ENCODE measurements at regions not wholly inside any gene's neighbourhood (a gene's known extent, or its start where the extent isn't known, plus 50 kb on each side); places are given as distances from the start of the nearest gene placed in this dataset.

DNA sequence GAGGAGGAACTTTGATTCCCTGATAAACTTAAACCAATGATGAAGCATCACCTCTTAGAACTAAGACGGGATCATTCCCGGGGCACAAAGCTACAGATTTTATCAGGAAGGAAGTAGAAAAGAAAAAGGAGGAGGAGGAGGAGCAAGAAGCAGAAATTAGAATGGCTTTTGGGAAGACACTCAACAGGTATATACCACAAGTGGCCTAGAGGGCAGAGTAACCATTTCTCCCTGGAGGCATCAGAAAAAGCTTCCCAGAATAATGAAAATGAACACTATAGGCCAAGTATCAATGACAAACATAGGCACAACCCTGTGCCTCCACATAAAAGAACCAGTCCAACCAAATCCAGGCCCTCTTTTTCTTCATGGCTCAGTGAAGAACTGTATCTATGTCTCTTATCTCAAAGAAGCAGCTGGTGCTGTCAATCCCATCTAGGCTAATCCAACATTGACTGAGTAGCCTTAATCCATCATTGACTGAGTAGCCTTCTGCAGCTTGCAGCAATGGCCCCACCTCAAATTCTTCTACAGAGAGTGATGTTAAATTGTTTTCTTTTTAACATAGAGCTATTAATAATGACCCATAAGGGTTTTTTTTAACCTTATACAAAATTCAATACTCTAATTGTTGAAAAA is 178.8 kb upstream of the KIF2A start:
- DNase-seq: no peak

DNA sequence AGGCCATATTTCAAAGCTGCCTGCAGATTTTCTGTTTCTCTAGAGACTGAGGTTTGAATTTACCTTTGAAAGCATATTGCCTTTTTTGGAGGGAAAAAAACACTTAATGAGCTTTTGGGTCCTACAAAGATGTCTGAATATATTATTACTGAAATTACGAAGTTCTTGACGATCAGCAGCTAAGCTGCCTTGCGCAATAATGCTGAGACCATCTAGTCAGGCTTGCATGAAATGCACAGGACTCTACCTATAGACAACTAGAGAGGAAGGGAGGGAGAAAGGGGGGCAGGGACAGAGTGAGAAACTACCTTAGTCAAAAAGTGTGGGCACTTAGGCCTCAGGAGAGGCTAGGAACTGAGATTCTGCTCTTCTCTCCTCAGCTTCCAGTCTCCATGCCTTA is 175.9 kb upstream of the KIF2A start:
- no peak for DNase-seq

DNA sequence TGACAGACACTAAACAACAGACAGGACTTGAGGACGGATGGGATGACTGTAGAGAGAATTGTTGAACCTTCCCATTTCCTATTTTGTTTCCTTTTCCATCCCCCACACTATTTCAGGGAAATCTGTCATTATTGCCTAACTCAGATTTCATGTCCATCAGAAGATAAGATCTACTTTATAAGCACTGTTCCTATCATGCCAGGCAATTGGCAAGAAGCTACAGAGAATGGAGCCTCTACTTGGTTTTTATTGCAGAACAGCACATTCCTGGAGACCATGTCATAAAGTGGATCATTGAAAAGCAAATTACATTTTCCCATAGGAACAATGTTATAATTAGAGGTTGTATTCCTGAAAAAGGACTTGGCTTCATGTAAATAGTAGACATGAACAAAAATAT is 173.7 kb upstream of the KIF2A start:
- DNase-seq: no peak

DNA sequence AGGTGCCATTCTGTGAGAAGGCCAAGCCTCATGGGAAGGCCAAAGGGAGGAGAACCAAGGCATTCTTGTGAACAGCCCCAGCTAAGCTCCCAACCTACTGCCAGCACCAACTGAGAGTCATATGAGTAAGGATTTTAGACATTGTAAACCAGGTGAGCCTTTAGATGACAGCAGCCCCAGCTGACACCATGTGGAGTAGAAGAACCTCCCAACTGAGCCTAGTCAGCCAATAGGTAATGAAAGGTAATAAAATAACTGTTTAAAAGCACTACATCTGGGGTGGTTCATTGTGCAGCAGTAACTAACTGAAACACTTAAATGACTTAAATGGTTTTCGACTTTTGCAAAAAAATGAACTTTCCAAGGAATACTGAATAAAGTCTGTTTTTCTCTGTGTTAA is 172.6 kb upstream of the KIF2A start:
- no peak for DNase-seq

DNA sequence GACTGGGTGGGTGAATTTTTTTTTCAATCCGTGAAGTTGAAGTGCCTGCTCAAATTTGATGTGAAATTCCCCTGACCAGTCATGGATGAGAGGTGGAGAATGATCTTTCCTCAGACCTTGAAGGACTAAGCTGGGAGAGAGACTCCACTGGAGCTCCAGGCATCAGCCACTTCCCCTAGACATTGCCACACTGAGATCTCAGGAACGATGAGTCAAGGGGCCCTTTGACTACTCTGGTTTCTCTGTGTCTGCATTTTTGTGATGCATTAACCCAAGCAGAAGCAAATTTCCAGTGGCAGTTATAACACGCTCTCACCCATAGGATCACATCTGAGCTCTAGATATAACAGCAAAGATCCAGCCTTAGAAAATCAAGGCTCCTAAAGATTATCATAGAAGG is 171.2 kb upstream of the KIF2A start:
- DNase-seq: no peak

DNA sequence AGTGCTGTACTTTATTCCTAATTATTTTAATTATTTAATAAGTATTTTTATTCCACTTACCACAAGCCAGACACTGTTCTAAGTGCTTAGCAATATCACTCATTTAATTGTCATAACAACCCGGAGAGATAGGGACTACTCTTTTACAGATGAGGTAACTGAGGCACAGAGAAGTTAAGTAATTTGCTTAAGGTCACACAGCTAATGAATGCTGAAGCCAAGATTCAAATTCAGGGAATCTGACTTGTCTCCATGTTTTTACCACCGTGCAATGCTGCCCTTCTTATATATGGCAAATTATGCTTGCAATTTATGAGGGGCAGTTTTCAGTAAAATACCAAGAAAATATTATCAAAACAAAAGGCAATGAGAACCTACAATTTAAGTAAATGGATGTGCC is 168.4 kb upstream of the KIF2A start:
- no peak for DNase-seq

DNA sequence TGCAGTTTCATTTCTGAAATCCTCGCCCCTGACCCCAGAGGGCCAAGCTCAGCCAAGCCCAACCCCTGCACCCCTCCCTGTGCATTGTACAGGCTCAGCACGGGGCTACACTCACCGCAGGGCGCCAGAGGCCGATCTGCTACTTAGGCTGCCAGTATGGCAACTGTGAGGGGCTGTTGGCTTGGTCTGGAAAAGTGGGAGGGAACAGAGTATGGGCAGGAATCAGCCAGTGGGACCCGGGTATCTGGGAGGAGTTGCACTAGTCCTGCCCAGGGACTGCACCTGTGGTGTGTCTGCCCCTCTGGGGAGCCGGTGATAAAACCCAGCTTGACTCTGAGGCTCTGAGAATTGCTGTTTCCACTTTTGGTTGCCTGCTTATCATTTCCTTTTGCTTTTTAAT is 167.4 kb upstream of the KIF2A start:
- no peak for DNase-seq

DNA sequence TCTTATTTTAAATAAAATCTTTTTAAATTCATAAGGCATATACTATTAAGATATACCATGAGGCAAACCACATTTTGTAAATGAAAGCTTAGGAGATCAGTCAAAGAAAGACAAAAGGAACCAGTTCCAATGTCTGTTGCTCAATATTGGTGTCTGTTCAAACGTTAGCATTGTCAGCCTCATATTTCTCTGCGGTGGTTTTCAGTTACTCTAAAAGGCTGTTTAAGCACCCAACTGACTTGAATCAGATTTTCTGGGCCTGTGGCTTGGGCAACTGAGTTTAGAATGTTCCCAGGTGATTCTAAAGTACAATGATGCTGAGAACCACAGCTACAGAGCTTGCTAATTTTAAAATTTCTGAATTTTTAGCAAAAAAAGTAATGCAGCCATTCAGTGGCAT is 166.3 kb upstream of the KIF2A start:
- no peak for DNase-seq

DNA sequence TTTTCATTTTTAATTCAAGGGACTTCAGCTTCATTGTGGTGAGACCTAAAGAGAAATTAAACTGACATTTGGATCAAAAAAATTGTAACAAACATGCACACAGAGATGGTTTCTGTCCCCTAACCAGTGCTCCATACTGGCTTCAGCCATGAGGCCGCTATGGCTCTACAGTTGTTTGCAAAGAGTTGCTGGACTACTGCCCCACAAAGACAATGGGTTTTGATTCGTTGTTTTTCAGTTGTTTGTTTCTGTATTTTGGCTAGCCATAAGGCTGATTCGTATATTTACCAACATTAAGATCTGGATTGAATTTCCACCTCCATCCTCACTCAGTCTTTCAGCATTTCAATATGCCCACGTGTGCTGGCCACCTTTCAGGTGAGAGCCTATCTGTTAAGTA is 163.7 kb upstream of the KIF2A start:
- DNase-seq: no peak

DNA sequence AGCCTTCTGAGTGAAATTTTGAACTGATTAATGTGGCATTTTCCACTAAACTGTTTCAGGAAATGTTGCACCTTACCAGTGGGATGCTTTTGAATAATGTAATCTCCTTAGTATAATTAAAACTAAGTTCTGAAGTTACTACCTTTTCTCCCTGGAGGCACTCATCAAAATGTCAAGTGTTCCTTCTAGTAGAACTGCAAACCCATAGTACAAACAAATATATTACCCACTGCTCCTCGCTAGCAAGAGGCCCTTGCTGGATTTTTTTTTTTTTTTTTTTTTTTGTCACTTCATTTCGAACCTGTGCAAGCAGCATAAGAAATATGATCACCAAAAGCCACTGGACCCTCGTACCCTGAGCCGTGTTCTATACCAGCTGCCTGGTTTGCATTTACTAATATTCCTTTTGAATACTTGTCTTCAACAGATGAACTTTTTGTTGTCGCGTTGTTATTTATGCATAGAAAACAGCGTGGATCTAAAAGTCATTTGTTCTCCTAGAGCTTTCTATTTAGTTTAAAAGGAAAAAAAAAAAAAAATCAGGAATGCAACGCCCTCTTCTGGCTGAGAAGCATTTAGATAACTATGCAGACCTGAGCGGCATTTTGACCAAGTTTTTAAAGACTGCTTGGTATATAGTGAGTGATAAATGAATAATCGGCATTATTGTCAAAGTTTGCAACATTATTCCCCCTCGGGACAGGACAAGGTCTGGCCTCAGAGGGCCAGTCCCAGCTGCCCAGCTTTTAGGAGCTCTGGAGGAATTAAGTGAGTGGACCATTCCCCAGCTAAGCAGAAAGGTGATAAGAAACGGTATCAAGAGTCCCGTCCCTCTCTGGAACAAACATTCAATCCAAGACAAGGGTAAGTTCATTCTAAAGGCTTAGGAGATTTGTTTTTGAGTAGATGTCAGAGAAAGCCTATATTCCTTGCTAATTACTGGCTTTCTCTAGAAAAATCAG is 162.5 kb upstream of the KIF2A start:
- DNase-seq: no peak

DNA sequence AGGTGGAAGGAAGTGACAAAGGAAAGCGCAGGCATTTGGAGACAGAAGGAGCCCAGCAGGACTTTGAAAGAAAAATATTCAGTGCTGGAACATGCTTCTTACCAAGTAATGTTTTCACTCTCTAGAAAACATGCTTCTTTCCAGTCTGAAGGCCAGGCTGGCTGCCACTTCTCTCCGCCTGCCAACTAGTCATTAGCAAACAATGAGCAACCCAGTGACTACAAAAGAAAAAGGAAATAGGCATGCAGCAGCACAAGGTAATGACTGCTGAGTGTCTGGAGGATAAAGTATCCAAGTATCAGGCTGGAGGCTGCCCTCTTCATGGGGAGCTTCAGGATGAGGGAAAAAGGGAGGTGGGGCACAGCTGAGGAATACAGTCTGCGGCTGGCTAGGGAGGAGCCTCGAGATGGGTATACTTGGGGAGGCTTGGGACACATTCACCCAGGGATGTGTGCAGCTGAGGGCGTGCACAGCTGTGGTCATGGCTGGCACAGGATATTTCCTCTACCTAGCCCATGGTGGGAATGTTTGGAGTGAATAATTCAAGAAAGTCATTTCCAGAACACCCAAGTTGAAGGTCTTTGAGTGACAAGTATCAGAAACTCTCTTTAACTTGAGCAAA is 161.5 kb upstream of the KIF2A start:
- DNase-seq: peak; percentile 31

DNA sequence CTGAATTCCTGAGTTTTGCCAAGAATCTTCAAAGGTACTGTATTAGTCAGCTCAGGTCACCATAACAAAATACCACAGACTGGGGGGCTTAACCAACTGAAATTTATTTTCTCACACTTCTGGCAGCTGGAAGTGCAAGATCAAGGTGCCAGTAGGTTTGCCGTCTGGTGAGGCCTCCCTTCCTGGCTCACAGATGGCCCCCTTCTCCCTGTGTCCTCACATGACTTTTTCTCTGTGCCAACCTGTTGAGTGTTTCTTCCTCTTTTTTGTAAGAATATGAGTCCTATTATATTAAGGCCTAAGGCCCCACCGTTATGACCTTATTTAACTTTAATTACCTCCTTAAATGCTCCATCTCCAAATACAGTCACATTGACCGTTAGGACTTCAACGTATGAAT is 156.1 kb upstream of the KIF2A start:
- DNase-seq: no peak

DNA sequence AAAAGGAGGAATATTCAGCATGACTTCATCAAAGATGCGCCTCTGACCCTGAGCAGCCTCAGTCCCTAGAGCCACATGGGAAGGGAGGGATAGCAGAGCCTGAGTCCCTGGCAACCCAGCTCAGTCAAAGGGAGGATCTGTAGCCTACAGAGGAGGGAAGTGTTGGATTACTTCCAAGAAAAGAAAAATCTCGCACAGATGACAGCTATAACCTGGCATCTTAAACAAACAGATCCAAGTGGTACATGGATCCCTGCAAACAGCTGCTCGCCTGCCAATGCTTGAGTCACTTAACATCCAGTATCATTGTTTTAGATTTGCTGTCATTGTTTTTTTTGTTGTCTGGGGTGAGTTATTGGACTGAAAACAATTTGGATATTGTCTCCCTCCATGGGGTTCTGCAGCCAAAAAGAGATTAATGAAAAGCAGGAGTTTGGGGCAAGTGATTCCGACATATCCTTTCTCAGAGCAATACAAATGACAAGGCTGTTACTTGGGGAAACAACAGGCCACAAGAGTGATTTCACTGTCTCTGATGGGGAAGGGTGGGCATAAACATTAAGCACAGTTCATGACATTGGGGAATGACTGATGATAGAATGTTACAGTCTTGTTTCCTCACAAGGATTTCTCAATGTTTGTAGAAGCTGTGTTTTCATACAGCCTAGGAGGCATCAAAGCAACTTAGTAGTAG is 153.5 kb upstream of the KIF2A start:
- peak; percentile 9 for DNase-seq

DNA sequence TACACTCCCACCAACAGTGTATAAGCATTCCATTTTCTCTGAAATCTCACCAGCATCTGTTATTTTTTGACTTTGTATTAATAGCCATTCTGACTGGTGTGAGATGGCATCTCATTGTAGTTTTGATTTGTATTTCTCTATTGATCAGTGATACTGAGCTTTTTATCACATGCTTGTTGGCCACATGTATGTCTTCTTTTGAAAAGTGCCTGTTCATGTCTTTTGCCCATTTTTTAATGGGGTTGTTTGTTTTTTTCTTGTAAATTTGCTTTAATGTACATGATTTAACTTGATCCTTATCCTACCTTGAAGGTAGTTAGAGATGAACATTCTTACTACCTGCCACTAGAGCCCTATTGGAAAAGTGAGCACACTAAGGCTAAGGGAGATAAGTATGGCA is 151.2 kb upstream of the KIF2A start:
- no peak for DNase-seq

DNA sequence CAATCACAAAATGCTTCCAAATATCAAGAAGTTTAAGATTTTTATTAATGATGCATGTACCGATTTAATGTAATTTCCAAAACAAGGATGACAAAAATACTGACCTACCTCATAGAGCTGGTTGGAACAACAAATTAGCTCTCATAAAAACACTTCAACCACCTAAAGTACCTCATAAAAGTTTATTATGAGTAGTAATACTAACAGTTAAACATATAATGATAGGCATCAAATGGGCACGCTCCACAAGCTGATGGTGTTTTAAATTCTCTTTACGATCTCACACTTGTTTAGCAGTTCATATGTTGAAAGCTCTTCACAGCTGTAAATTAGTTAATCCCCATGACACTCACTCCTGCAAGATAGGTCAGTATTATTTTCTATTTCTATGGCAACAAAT is 150.0 kb upstream of the KIF2A start:
- DNase-seq: no peak

DNA sequence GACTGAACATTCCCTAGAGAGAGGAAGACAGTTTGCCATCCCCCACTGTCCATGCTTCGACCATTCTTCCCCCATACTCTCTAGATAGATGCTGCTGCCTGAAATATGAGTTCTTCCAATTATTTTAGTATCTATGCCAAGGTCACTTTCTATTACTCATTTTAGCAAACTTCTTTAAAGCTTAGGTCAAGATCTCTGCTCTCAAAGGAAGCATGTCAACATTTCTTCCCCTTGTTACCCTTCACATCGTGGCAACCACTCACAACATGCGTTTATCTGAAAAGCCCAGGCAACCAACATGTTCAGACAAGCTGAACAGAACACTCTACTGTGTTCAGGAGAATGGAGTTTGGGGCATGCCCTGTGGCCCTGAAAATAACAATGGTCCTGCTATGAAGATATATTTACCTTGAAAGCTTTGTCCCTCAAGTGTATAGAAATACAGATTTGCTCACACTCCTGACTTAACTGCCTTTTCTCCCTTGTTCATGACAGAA is 138.4 kb upstream of the KIF2A start:
- peak; percentile 11 for DNase-seq

DNA sequence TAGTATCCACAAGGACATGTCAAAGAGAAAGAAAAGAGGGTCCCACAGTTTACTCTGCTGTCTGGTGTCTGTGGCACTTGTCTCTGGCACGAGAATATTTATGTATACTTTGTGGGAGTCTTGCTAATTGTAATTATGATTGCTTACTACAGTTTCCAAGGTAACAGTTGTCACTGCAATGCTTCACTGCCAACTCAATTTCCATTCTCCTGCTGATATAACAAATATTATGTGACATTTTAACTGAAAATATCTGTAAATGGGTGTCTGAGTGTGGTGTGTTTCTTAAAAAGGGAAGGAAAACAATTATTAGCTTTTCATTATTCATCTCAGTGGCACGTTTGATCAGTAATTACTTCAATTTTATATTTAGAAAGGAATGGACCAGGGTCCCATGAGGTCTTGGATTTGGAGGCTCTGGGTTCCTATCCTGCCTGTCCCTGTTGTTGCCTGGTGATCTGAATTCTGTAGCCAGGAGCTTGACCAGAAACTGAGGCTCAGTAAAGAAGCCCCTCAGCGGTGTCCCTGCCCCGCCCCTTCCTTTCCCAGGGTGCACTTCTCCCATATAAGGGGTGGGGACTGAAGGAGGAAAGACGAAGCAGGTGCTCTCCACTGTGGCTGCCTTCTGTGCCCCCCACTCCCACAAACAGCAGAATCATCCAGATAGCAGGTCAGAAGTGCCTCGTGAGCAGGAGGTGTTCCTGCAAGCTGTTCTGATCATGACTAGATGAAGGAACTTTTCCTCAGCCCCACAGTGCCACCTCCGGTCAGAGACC is 137.3 kb upstream of the KIF2A start:
- peak; percentile 9 for DNase-seq

DNA sequence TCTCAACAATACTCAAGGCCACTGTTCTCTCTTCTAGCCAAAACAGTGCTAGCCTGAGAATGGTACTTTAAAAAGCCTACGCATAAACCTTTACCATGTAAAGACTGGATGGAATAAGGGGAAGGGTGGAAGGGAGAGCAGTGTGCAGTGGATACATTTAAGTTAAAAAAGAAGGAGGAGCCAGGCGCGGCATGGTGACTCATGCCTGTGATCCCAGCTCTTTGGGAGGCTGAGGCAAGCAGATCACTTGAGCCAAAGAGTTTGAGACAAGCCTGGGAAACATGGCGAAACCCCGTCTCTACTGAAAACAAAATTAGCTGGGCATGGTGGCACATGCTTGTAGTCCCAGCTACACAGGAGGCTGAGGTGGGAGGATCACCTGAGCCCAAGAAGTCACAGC is 127.7 kb upstream of the KIF2A start:
- DNase-seq: no peak

DNA sequence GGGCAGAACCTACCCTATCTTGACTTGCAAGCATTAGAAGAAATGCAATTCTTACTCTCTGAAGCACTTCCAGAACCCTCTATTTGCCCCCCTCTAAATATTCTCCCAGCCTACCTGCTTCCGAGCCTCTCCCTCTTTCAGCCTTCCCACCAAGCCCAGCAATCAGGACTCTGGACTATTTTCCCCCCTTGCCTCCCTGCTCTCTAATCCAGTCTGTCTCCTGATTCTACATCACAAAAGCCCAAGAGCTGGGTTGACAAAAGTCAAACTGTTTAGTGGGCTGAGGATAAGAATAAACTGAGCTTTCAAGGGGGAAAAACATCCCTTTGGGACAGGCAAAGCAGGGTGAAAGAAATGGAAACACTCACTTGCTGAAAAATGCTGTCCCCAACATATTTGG is 123.2 kb upstream of the KIF2A start:
- no peak for DNase-seq

DNA sequence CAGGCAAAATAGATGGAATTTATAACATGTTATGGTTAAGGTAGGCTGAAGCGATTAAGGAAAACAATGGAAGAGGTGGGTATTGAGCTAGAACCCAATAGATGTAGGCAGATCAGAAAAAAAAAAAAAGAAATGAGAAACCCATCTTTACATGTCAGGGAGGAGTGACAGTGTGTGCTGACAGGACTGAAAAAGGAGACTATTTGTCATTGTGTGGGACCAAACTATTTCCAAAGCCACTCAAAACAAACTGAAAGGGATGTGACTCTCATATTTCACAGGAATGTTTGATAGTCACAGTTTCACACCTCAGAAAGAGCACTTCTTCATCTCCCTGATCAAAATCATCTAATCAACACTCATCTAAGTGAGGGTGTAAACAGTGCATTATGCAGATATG is 122.3 kb upstream of the KIF2A start:
- no peak for DNase-seq

DNA sequence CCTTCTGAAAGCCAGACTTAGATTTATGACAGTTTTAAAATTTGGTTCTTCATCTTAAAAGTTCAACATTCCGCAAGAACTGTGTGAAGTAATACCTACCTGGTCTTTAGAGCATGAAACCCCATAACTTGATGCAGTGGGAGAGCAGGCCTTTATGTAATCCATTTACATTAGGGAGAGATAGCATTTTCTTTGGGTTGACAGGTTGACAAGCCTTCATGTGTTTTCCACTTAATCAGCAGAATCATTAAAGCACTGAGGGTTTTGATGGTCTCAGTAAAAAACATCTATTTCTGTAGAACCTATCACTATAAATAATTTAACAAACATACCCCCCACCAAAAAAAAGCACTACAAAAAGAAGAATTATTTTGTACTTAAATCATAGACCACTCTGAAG is 121.6 kb upstream of the KIF2A start:
- no peak for DNase-seq

DNA sequence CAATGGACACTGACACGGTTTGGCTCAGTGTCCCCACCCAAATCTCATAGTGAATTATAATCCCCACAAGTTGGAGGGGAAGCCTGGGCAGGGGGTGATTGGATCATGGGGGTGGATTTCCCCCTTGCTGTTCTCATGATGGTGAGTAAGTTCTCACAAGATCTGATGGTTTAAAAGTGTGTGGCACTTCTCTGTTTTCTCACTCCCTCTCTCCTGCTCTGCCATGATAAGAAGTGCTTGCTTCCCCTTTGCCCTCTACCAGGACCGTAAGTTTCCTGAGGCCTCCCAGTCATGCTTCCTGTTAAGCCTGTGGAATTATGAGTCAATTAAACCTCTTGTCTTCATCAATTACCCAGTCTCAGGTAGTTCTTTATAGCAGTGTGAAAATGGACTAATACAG is 115.8 kb upstream of the KIF2A start:
- no peak for DNase-seq

DNA sequence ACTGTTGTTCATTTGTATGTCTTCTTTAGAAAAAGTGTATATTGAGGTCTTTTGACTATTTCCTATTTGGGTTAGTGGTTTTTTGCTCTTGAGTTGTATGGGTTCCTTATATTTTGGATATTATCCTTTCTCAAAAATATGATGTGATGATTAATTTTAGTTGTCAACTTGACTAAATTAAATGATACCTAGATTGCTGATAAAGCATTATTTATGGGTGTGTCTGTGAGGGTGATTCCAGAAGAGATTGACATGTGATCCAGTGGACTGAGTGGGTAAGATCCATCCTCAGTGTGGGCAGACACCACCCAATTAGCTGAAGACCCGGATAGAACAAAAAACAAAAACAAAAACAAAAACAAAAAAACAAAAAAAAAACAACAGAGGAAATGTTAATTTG is 115.1 kb upstream of the KIF2A start:
- no peak for DNase-seq
